ENCODE measurements at regions not wholly inside any gene's neighbourhood (a gene's known extent, or its start where the extent isn't known, plus 50 kb on each side); places are given as distances from the start of the nearest gene placed in this dataset.

DNA sequence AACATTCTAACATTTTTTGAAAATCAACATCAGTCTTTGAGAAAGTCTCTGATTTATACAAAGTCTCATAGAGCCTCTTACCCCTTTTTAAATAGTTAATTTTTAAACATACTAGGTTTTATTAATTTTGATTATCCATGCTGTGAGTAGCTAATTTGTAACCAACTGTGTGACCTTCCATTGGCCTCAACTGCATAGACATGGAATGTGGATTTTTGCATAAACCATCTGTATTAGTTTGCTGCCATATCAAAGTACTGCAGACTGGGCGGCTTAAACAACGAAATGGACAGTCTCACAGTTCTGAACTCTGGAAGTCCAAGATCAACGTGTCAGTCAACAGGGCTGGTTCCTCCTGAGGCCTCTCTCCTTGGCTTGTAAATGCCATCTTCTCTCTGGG, 89.2 kb upstream of the AJAP1 start:
- Histone ChIP-seq H3K27ac (ENCODE audit: low read depth, low read length) (no peak overlapping the region), H3K27me3 (ENCODE audit: control insufficient read depth, insufficient read depth, low read length) (no peaks in the 10 kb centered on the region), H3K4me1 (ENCODE audit: control insufficient read depth, insufficient read depth, low read length) (no peaks in the 10 kb centered on the region; the same call in 1 of the 2 replicates), H3K4me3 (ENCODE audit: low read depth, low read length) (no peak overlapping the region), H3K9me3 (ENCODE audit: control insufficient read depth, insufficient read depth, low read depth, low read length) (no peaks in the 10 kb centered on the region), H3K36me3 (ENCODE audit: control insufficient read depth, insufficient read depth, low read length) (no peaks in the 10 kb centered on the region), H3K9ac (ENCODE audit: low read length) (no peak overlapping the region)

DNA sequence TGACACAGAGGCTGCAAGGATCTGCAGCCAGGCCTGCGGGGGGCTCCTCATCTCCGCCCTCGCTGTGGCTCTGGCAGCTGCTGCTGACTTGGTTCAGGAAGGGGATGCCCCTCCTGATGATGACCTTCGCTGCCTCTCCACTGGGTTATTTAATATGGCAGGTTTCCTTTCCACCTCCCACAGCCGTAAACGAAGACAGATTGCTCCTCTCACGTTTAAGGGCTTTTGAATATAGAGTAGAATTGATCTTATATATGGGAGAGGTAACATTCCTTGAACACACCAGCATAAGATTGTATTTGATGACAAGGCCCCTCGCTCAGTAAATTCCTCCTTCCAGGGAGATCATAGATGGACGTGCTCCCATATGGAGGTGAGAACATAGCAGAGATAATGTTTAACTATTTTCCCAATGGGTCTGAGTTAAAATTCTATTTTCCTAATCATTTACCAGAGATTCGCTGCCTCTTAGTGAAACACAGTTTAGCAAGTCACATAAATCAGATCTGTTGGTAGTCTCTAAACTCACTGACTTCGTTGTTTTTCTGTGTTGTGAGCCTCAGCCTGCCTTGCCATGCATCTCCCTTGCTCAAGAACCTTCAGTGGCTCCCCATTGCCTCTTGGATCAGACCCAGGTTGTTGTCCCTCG, 88.5 kb upstream of the AJAP1 start:
- Histone ChIP-seq H3K27me3 (ENCODE audit: control insufficient read depth, insufficient read depth, low read length) (no peaks in the 10 kb centered on the region), H3K4me3 (ENCODE audit: low read depth, low read length) (no peak overlapping the region), H3K36me3 (ENCODE audit: control insufficient read depth, insufficient read depth, low read length) (no peaks in the 10 kb centered on the region), H3K9ac (ENCODE audit: low read length) (no peak overlapping the region), H3K27ac (ENCODE audit: low read depth, low read length) (no peak overlapping the region), H3K9me3 (ENCODE audit: control insufficient read depth, insufficient read depth, low read depth, low read length) (no peaks in the 10 kb centered on the region), H3K4me1 (ENCODE audit: control insufficient read depth, insufficient read depth, low read length) (no peaks in the 10 kb centered on the region; the same call in 1 of the 2 replicates)

DNA sequence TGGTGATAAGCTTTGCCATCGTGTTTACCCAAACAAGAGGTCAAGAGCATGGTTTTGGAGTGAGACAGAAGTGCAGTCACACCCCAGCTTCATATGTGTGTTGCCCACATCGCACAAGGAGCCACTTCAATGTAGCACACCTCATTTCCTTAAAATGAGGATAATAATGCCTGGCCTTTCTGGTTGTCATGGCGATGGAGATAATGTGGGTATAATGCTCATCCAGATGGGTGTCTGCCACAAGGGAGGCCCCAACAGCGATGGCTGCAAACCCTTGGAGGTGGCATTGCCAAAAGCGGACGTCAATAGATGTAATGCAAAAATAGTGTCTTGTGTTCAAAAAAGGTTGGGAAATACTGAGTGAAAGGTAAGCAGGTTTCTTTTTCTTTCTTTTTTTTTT, 83.1 kb upstream of the AJAP1 start:
- Histone ChIP-seq H3K4me3 (ENCODE audit: low read depth, low read length) (no peak overlapping the region), H3K27me3 (ENCODE audit: control insufficient read depth, insufficient read depth, low read length) (no peaks in the 10 kb centered on the region), H3K9ac (ENCODE audit: low read length) (no peak overlapping the region), H3K4me1 (ENCODE audit: control insufficient read depth, insufficient read depth, low read length) (no peaks in the 10 kb centered on the region), H3K27ac (ENCODE audit: low read depth, low read length) (no peak overlapping the region), H3K36me3 (ENCODE audit: control insufficient read depth, insufficient read depth, low read length) (no peaks in the 10 kb centered on the region), H3K9me3 (ENCODE audit: control insufficient read depth, insufficient read depth, low read depth, low read length) (no peaks in the 10 kb centered on the region)

DNA sequence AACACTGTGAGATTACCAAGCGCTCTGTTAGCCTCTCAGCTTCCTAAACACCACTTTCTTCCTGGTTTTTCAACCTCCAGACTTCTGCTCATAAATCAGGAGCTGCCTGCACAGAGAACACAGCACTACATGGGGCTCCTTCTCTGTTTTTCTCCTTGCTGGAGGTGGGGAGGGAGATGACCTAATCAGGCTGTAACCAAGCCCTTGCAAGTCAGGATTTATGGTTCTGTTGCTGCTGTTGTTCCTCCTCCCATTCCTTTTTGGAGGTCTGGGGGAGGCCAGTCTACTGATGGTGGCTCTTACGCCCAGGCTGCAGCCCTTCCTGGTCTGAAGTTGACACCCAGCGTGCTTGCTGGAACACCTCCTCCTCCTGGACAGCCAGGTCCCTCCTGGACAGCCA, 80.9 kb upstream of the AJAP1 start:
- no peaks in the 10 kb centered on the region for H3K4me1 ChIP-seq (ENCODE audit: control insufficient read depth, insufficient read depth, low read length)
- no peaks in the 10 kb centered on the region for H3K9me3 ChIP-seq (ENCODE audit: control insufficient read depth, insufficient read depth, low read depth, low read length)
- H3K27me3 ChIP-seq (ENCODE audit: control insufficient read depth, insufficient read depth, low read length) = no peaks in the 10 kb centered on the region
- H3K36me3 ChIP-seq (ENCODE audit: control insufficient read depth, insufficient read depth, low read length) = no peaks in the 10 kb centered on the region
- no peak overlapping the region for H3K27ac ChIP-seq (ENCODE audit: low read depth, low read length)
- H3K9ac ChIP-seq (ENCODE audit: low read length) = no peak overlapping the region
- H3K4me3 ChIP-seq (ENCODE audit: low read depth, low read length) = no peak overlapping the region

DNA sequence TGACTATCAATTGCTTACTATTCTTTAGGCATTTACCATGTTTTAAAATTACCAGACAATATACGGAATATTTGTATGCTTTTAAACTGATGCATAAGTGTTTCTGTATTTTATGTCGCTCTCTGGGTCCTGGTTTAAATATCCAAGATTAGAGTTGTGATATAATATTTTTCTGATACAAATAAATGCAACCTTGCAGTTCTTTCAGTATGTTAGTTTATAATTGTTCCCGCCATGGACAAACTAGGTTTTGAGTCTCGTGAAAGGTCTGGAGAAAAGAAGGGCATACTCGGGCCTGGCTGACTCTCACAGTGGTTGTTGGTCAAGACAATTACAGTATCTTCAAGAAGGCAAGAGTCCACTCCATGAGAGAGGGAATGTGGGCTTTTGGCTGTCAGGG, 72.6 kb upstream of the AJAP1 start:
- H3K27me3 ChIP-seq (ENCODE audit: control insufficient read depth, insufficient read depth, low read length) = no peaks in the 10 kb centered on the region
- H3K4me3 ChIP-seq (ENCODE audit: low read depth, low read length) = no peak overlapping the region
- no peaks in the 10 kb centered on the region for H3K4me1 ChIP-seq (ENCODE audit: control insufficient read depth, insufficient read depth, low read length)
- no peaks in the 10 kb centered on the region for H3K36me3 ChIP-seq (ENCODE audit: control insufficient read depth, insufficient read depth, low read length)
- H3K9me3 ChIP-seq (ENCODE audit: control insufficient read depth, insufficient read depth, low read depth, low read length) = no peaks in the 10 kb centered on the region
- H3K27ac ChIP-seq (ENCODE audit: low read depth, low read length) = no peak overlapping the region
- H3K9ac ChIP-seq (ENCODE audit: low read length) = no peak overlapping the region

GRCh38 chr1:4584449-4584848, 70.0 kb upstream of the AJAP1 start:
- no peaks in the 10 kb centered on the region for H3K9me3 ChIP-seq (ENCODE audit: control insufficient read depth, insufficient read depth, low read depth, low read length)
- H3K27me3 ChIP-seq (ENCODE audit: control insufficient read depth, insufficient read depth, low read length) = no peaks in the 10 kb centered on the region

GRCh38 chr1:4585216-4585615, 69.2 kb upstream of the AJAP1 start:
- no peaks in the 10 kb centered on the region for H3K36me3 ChIP-seq (ENCODE audit: control insufficient read depth, insufficient read depth, low read length)
- H3K9me3 ChIP-seq (ENCODE audit: control insufficient read depth, insufficient read depth, low read depth, low read length) = no peaks in the 10 kb centered on the region
- H3K9ac ChIP-seq (ENCODE audit: low read length) = no peak overlapping the region
- no peaks in the 10 kb centered on the region for H3K4me1 ChIP-seq (ENCODE audit: control insufficient read depth, insufficient read depth, low read length)
- no peak overlapping the region for H3K27ac ChIP-seq (ENCODE audit: low read depth, low read length)
- H3K27me3 ChIP-seq (ENCODE audit: control insufficient read depth, insufficient read depth, low read length) = no peaks in the 10 kb centered on the region
- H3K4me3 ChIP-seq (ENCODE audit: low read depth, low read length) = no peak overlapping the region

More at GRCh38 chr1:4584449-4584848, 70.0 kb upstream of the AJAP1 start:
- Histone ChIP-seq H3K9ac (ENCODE audit: low read length) (no peak overlapping the region), H3K4me1 (ENCODE audit: control insufficient read depth, insufficient read depth, low read length) (no peaks in the 10 kb centered on the region), H3K27ac (ENCODE audit: low read depth, low read length) (no peak overlapping the region), H3K36me3 (ENCODE audit: control insufficient read depth, insufficient read depth, low read length) (no peaks in the 10 kb centered on the region), H3K4me3 (ENCODE audit: low read depth, low read length) (no peak overlapping the region)

GRCh38 chr1:4585705-4586104, 68.7 kb upstream of the AJAP1 start:
- Histone ChIP-seq H3K9ac (ENCODE audit: low read length) (no peak overlapping the region), H3K36me3 (ENCODE audit: control insufficient read depth, insufficient read depth, low read length) (no peaks in the 10 kb centered on the region), H3K9me3 (ENCODE audit: control insufficient read depth, insufficient read depth, low read depth, low read length) (no peaks in the 10 kb centered on the region), H3K27me3 (ENCODE audit: control insufficient read depth, insufficient read depth, low read length) (no peaks in the 10 kb centered on the region), H3K4me3 (ENCODE audit: low read depth, low read length) (no peak overlapping the region), H3K27ac (ENCODE audit: low read depth, low read length) (no peak overlapping the region), H3K4me1 (ENCODE audit: control insufficient read depth, insufficient read depth, low read length) (no peaks in the 10 kb centered on the region)

DNA sequence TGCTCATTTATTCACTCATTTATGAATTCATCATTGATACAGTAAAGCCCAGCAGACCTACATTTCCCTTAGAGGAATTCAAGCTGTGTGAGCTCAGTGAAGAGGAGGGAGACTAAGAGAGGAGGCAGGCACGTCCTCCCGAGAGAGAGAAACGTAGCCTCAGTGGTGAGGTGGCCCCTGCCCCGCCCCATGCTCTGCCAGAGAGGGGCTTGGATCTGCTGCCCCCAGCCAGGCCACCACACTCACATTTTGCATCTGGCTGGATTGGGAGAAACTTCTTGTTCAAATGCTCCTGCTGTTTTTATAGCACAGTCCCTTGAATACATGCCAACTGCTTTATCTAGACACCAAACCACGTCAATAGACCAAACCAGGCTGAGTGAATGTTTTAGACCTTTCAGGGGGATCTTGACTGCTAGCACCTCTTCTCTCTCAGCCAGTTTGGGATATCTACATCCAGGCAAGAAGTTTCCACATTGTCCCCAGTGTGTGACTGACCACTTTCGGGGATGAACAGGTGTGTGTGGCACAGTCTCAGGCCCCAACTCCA, 67.7 kb upstream of the AJAP1 start:
- H3K27me3 ChIP-seq (ENCODE audit: control insufficient read depth, insufficient read depth, low read length) = no peaks in the 10 kb centered on the region

DNA sequence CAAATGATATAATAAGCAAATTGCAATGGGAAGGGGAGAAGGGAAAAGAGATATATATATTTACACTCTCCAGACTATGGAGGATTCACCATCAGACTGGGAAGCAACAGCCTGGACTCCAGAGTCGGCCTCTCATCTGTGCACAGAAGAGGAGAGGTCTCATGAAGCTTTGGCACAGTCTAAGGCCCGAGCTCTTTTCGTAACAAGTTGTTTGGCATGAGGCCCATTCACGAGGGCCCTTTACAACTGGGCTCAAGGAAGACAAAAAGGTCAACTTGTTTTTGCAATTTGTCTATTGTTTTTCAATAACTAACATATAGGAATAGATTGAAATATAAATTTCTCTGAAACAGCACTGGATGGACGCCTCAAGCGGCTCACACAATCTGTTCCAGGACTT, 66.7 kb upstream of the AJAP1 start:
- H3K27ac ChIP-seq (ENCODE audit: low read depth, low read length) = no peak overlapping the region

More for the DNA sequence above, 67.7 kb upstream of the AJAP1 start:
- Histone ChIP-seq H3K9me3 (ENCODE audit: control insufficient read depth, insufficient read depth, low read depth, low read length) (no peaks in the 10 kb centered on the region), H3K4me3 (ENCODE audit: low read depth, low read length) (no peak overlapping the region), H3K27ac (ENCODE audit: low read depth, low read length) (no peak overlapping the region), H3K36me3 (ENCODE audit: control insufficient read depth, insufficient read depth, low read length) (no peaks in the 10 kb centered on the region), H3K4me1 (ENCODE audit: control insufficient read depth, insufficient read depth, low read length) (no peaks in the 10 kb centered on the region), H3K9ac (ENCODE audit: low read length) (no peak overlapping the region)

DNA sequence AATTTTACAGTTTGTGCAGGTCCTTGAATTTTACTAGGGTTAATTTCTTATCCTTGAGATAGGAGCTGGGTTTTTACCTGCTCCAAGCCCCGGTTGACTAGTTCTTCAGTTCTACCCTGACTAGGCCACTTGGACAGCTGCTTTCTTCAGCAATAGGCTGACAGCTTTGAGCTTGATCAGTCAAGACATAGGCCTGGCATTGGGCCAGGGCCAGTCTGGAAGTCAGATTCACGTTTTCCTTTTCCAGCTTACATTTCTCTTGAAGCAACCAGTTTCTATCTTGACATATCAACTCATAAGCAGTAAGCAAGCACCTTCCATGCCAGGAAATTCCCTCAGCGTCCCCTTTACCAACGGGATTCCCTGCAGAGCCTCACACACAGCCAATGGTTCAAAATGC, 63.7 kb upstream of the AJAP1 start:
- Histone ChIP-seq H3K4me1 (ENCODE audit: control insufficient read depth, insufficient read depth, low read length) (no peaks in the 10 kb centered on the region), H3K9me3 (ENCODE audit: control insufficient read depth, insufficient read depth, low read depth, low read length) (no peaks in the 10 kb centered on the region), H3K9ac (ENCODE audit: low read length) (no peak overlapping the region), H3K36me3 (ENCODE audit: control insufficient read depth, insufficient read depth, low read length) (no peaks in the 10 kb centered on the region), H3K27ac (ENCODE audit: low read depth, low read length) (no peak overlapping the region), H3K4me3 (ENCODE audit: low read depth, low read length) (no peak overlapping the region), H3K27me3 (ENCODE audit: control insufficient read depth, insufficient read depth, low read length) (no peaks in the 10 kb centered on the region)

More for the DNA sequence above, 66.7 kb upstream of the AJAP1 start:
- H3K4me3 ChIP-seq (ENCODE audit: low read depth, low read length) = no peak overlapping the region
- no peaks in the 10 kb centered on the region for H3K9me3 ChIP-seq (ENCODE audit: control insufficient read depth, insufficient read depth, low read depth, low read length)
- H3K27me3 ChIP-seq (ENCODE audit: control insufficient read depth, insufficient read depth, low read length) = no peaks in the 10 kb centered on the region
- no peaks in the 10 kb centered on the region for H3K4me1 ChIP-seq (ENCODE audit: control insufficient read depth, insufficient read depth, low read length)
- no peak overlapping the region for H3K9ac ChIP-seq (ENCODE audit: low read length)
- no peaks in the 10 kb centered on the region for H3K36me3 ChIP-seq (ENCODE audit: control insufficient read depth, insufficient read depth, low read length)

Data from HUES6 (cell line).